ENCODE measurements at regions not wholly inside any gene's neighbourhood (a gene's known extent, or its start where the extent isn't known, plus 50 kb on each side); places are given as distances from the start of the nearest gene placed in this dataset.

DNA sequence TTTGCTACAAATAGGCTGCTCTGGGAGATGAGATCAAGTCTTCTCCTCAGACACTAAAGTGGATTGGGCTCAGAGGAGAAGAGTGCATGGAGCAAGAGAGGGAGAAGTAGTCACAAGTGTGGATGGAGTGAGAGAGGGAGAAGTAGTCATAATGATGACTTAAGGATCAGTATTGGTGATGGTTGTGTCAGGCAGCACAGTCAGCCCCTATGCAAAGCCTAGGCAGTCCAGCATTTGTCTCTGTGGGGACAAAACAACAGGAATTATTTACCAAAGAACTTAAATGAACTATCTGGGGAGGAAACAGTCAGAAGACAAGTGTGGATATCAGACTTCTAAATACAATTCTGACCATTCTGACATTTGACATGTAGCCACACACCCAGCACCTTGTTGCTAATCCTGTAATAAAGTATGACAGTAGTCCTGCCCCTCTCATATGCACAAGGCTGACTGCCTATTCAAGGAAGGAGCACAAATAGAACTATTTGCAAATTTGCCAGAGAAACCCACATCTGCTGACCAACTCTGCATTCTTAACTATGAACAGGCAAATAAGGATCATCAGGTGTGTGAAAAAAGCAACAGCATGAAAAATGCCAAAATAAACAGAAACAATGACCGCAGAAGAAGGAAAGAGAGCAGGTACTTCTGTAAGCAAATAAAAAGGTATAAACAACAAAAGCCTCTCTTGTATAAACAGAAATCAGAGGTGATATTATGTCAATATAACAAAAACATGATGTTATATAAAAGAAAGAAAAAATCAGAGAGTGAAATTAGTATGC is 1597.9 kb upstream of the ACVR2A start:
- peak in 1 of 2 donors; percentile 65 for DNase-seq (ENCODE audit: low read depth in 2 of 2)
- H3K4me2 ChIP-seq (ENCODE audit: extremely low read depth, insufficient read depth, low read length): no peak overlapping the region
- no peaks in the 10 kb centered on the region for H3K27me3 ChIP-seq (ENCODE audit: control insufficient read depth, insufficient read depth, low read length)
- H4K20me1 ChIP-seq (ENCODE audit: control insufficient read depth, extremely low read depth, insufficient read depth, low read length): no peaks in the 10 kb centered on the region
- peaks cover 2% of the 10 kb centered on the region for H3K4me1 ChIP-seq (ENCODE audit: control insufficient read depth, extremely low read depth, insufficient read depth, low read length)
- no peaks in the 10 kb centered on the region for H3K36me3 ChIP-seq (ENCODE audit: control insufficient read depth, insufficient read depth, low read length)
- no peak overlapping the region for H2AFZ ChIP-seq (ENCODE audit: low read length)
- H3K79me2 ChIP-seq (ENCODE audit: control insufficient read depth, insufficient read depth, low read length): no peaks in the 10 kb centered on the region
- H3K9ac ChIP-seq (ENCODE audit: insufficient read depth, low read length): no peak overlapping the region
- H3K27ac ChIP-seq (ENCODE audit: insufficient read depth, low read length): no peak overlapping the region
- no peak for TF ChIP-seq EZH2 (IDR thresholded peaks at IDR 0.05; ENCODE audit: low read length, missing control alignments)
- no peak for TF ChIP-seq CTCF (conservative IDR thresholded peaks at IDR 0.05 in 1 of 2, IDR thresholded peaks at IDR 0.05 in 1 of 2; ENCODE audit: low read depth in 1 of 2, low read length in 2 of 2)
- H3K4me3 ChIP-seq (replicated peaks in 1 of 4; ENCODE audit: control extremely low read depth in 1 of 4, insufficient read depth in 1 of 4, low read depth in 3 of 4, low read length in 4 of 4): no peak overlapping the region
- H3K9me3 ChIP-seq (ENCODE audit: control insufficient read depth, insufficient read depth, low read depth, low read length): no peaks in the 10 kb centered on the region

GRCh38 chr2:146246002-146246735 is 1598.7 kb upstream of the ACVR2A start:
- no peak for TF ChIP-seq CTCF (conservative IDR thresholded peaks at IDR 0.05 in 1 of 2, IDR thresholded peaks at IDR 0.05 in 1 of 2; ENCODE audit: low read depth in 1 of 2, low read length in 2 of 2)
- no peak for TF ChIP-seq EZH2 (IDR thresholded peaks at IDR 0.05; ENCODE audit: low read length, missing control alignments)
- Histone ChIP-seq H3K9ac (ENCODE audit: insufficient read depth, low read length) (no peak overlapping the region), H3K36me3 (ENCODE audit: control insufficient read depth, insufficient read depth, low read length) (no peaks in the 10 kb centered on the region), H3K4me3 (replicated peaks in 1 of 4; ENCODE audit: control extremely low read depth in 1 of 4, insufficient read depth in 1 of 4, low read depth in 3 of 4, low read length in 4 of 4) (no peak overlapping the region), H3K79me2 (ENCODE audit: control insufficient read depth, insufficient read depth, low read length) (no peaks in the 10 kb centered on the region), H2AFZ (ENCODE audit: low read length) (no peak overlapping the region), H3K4me1 (ENCODE audit: control insufficient read depth, extremely low read depth, insufficient read depth, low read length) (peaks cover 2% of the 10 kb centered on the region), H3K4me2 (ENCODE audit: extremely low read depth, insufficient read depth, low read length) (no peak overlapping the region), H4K20me1 (ENCODE audit: control insufficient read depth, extremely low read depth, insufficient read depth, low read length) (no peaks in the 10 kb centered on the region), H3K9me3 (ENCODE audit: control insufficient read depth, insufficient read depth, low read depth, low read length) (no peaks in the 10 kb centered on the region), H3K27ac (ENCODE audit: insufficient read depth, low read length) (no peak overlapping the region), H3K27me3 (ENCODE audit: control insufficient read depth, insufficient read depth, low read length) (no peaks in the 10 kb centered on the region)
- peak; percentile 64 to 77 for DNase-seq (ENCODE audit: low read depth in 2 of 2)

GRCh38 chr2:146244830-146245229 is 1600.0 kb upstream of the ACVR2A start:
- Histone ChIP-seq H4K20me1 (ENCODE audit: control insufficient read depth, extremely low read depth, insufficient read depth, low read length) (no peaks in the 10 kb centered on the region), H3K79me2 (ENCODE audit: control insufficient read depth, insufficient read depth, low read length) (no peaks in the 10 kb centered on the region), H3K9me3 (ENCODE audit: control insufficient read depth, insufficient read depth, low read depth, low read length) (no peaks in the 10 kb centered on the region), H3K36me3 (ENCODE audit: control insufficient read depth, insufficient read depth, low read length) (no peaks in the 10 kb centered on the region), H3K4me2 (ENCODE audit: extremely low read depth, insufficient read depth, low read length) (no peak overlapping the region), H2AFZ (ENCODE audit: low read length) (no peak overlapping the region), H3K4me1 (ENCODE audit: control insufficient read depth, extremely low read depth, insufficient read depth, low read length) (peaks cover 7% of the 10 kb centered on the region), H3K27ac (ENCODE audit: insufficient read depth, low read length) (no peak overlapping the region), H3K9ac (ENCODE audit: insufficient read depth, low read length) (no peak overlapping the region), H3K4me3 (replicated peaks in 1 of 4; ENCODE audit: control extremely low read depth in 1 of 4, insufficient read depth in 1 of 4, low read depth in 3 of 4, low read length in 4 of 4) (no peak overlapping the region), H3K27me3 (ENCODE audit: control insufficient read depth, insufficient read depth, low read length) (no peaks in the 10 kb centered on the region)
- peak in 1 of 2 donors; percentile 19 for DNase-seq (ENCODE audit: low read depth in 2 of 2)
- TF ChIP-seq EZH2 (IDR thresholded peaks at IDR 0.05; ENCODE audit: low read length, missing control alignments): no peak
- no peak for TF ChIP-seq CTCF (conservative IDR thresholded peaks at IDR 0.05 in 1 of 2, IDR thresholded peaks at IDR 0.05 in 1 of 2; ENCODE audit: low read depth in 1 of 2, low read length in 2 of 2)

Data from fibroblast of lung (primary cell).